ENCODE measurements at regions not wholly inside any gene's neighbourhood (a gene's known extent, or its start where the extent isn't known, plus 50 kb on each side); places are given as distances from the start of the nearest gene placed in this dataset.

DNA sequence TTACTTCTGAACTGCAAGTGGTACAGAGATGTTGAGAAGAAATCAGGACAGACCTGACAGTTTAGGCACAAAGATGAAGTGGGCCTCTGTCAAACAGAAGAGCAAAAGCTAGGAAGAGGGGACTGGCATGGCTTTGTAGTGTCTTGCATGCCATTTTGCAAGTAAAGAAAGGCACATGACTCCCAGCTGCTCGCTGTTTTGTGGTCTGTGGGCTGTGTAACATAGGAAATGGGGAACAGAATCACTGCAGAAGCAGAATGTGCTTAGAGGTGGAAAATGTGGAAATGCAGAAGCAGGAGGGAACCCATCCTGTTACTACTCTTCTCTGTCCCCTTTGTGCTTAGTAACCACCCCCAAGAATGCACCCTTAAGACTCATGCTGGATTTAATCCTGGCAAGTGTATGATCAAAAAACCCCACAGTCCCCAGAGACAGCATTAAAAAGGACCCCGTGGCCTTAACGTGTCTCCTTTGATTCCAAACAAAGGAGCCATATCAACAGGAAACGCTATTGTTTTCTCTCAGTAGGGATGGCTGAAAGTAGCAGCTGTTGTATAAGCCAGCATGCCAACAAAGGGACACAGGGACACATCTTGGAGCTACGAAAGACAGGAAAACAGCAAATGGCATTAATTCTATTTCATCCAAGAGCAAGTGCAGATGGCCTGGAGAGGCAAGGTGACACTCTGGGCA lies 177.6 kb upstream of the GLRA2 start:
- no peak for TF ChIP-seq CTCF (IDR thresholded peaks at IDR 0.05)
- TF ChIP-seq POLR2A (IDR thresholded peaks at IDR 0.05): no peak
- TF ChIP-seq POLR2AphosphoS5 (IDR thresholded peaks at IDR 0.05; ENCODE audit: insufficient read depth in 1 of 2, low read depth in 1 of 2): no peak

Measured in vagina (tissue), 2 donors.